Testis (tissue), 2 donors: ENCODE measurements at regions not wholly inside any gene's neighbourhood (a gene's known extent, or its start where the extent isn't known, plus 50 kb on each side); places are given as distances from the start of the nearest gene placed in this dataset.

Experiments used
- DNase-seq: peaks from one replicate; pipeline ENCODE4 v3.0.0-alpha.2; 2019
- H3K27ac ChIP-seq, 2 donors: fragments of 200-600 bp; sonication (generic); one replicate each; pipeline ENCODE4 v1.5.1; 2019
- H3K27me3 ChIP-seq: fragments of 200-600 bp; sonication (generic); one replicate; pipeline ENCODE4 v1.5.1; 2019
- H3K36me3 ChIP-seq: fragments of 200-600 bp; sonication (generic); one replicate; pipeline ENCODE4 v1.5.1; 2017; ENCODE audit warnings: low read depth; ENCODE audit errors: missing control alignments
- H3K4me1 ChIP-seq: fragments of 200-600 bp; sonication (generic); one replicate; pipeline ENCODE4 v1.5.1; 2019
- H3K4me3 ChIP-seq, 2 donors: fragments of 200-600 bp; sonication (generic); one replicate each; pipeline ENCODE4 v1.5.1; 2017 to 2019
- H3K9me3 ChIP-seq: fragments of 200-600 bp; sonication (generic); one replicate; pipeline ENCODE4 v1.5.1; 2017
- POLR2A ChIP-seq: fragments of 450-650 bp; IDR thresholded peaks from one replicate; pipeline ENCODE4 v1.6.1; 2017; ENCODE audit warnings: antibody characterized with exemption, mild to moderate bottlenecking, moderate library complexity
- WGBS, 2 donors: methylation state at CpG; one replicate each; pipeline ENCODE4 v1.1.5; 2018; 5-methylcytosine and 5-hydroxymethylcytosine counted together
- intact Hi-C: fragments of 100-400 bp; cut with DNase I; formaldehyde crosslinking; loops from one replicate; pipeline ENCODE4 v1.15.1; 2023; ENCODE audit warnings: low total_unique reads
- TF ChIP-seq, protein P1 (sequence below), 3 experiments: fragments of 450-650 bp in 2 of 3; fragments of 200-600 bp in 1 of 3; sonication (generic) in 1 of 3; IDR thresholded peaks; one replicate each; pipeline ENCODE4 v1.5.1; 2016 to 2019; ENCODE audit warnings: antibody characterized with exemption in 3 of 3, mild to moderate bottlenecking in 2 of 3, moderate library complexity in 1 of 3

DNA sequence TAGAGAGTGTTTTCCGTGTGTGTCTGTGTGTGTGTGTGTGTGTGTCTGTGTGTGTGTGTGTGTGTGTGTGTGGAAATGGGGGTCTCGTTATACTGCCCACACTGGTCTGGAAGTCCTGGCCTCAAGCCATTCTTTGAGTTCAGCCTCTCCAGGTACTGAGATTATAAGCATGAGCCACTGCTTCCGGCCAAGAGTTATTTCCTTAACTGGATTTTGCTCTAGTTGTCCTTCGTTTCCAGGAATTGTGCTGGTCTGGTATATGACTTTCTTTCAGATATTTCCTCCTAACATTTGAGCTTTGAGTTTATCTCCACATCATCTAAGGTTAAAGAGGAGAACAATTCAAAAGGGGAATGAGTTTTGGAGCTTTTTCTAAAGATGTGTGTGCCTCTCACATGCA lies 124.8 kb downstream of the SH3BGRL2 start:
- DNase-seq, result no peak
- TF ChIP-seq, protein P1, sequence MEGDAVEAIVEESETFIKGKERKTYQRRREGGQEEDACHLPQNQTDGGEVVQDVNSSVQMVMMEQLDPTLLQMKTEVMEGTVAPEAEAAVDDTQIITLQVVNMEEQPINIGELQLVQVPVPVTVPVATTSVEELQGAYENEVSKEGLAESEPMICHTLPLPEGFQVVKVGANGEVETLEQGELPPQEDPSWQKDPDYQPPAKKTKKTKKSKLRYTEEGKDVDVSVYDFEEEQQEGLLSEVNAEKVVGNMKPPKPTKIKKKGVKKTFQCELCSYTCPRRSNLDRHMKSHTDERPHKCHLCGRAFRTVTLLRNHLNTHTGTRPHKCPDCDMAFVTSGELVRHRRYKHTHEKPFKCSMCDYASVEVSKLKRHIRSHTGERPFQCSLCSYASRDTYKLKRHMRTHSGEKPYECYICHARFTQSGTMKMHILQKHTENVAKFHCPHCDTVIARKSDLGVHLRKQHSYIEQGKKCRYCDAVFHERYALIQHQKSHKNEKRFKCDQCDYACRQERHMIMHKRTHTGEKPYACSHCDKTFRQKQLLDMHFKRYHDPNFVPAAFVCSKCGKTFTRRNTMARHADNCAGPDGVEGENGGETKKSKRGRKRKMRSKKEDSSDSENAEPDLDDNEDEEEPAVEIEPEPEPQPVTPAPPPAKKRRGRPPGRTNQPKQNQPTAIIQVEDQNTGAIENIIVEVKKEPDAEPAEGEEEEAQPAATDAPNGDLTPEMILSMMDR (IDR thresholded peaks at IDR 0.05), result no peak
- TF ChIP-seq POLR2A, result no peak
- Histone ChIP-seq H3K4me1 (no peaks in the 10 kb centered on the region), H3K27me3 (no peaks in the 10 kb centered on the region), H3K4me3 (no peak overlapping the region), H3K36me3 (no peaks in the 10 kb centered on the region), H3K27ac (no peak overlapping the region), H3K9me3 (no peaks in the 10 kb centered on the region)
- intact Hi-C loops, result no loop called here
- 75 to 81% methylated on average over 3 to 4 of the region's 4 CpGs for WGBS, 2 donors
